Ishikawa (cell line): ENCODE measurements at regions not wholly inside any gene's neighbourhood (a gene's known extent, or its start where the extent isn't known, plus 50 kb on each side); places are given as distances from the start of the nearest gene placed in this dataset.

Source experiments
- CEBPB ChIP-seq: IDR thresholded peaks from 2 replicates; pipeline ENCODE4 v1.6.1; 2012
- CREB1 ChIP-seq: IDR thresholded peaks from 2 replicates; pipeline ENCODE4 v1.6.1; 2012; ENCODE audit warnings: low read depth
- EGR1 ChIP-seq: IDR thresholded peaks from 2 replicates; pipeline ENCODE4 v1.6.1; 2012
- EP300 ChIP-seq: IDR thresholded peaks from 2 replicates; pipeline ENCODE4 v1.6.1; 2012; ENCODE audit warnings: borderline replicate concordance
- FOXM1 ChIP-seq: IDR thresholded peaks from 2 replicates; pipeline ENCODE4 v1.6.1; 2012; ENCODE audit warnings: low read depth, borderline replicate concordance
- NFIC ChIP-seq: IDR thresholded peaks from 2 replicates; pipeline ENCODE4 v1.6.1; 2012
- RAD21 ChIP-seq: IDR thresholded peaks from 2 replicates; pipeline ENCODE4 v1.6.1; 2012; ENCODE audit warnings: low read depth
- TAF1 ChIP-seq: IDR thresholded peaks from 2 replicates; pipeline ENCODE4 v1.6.1; 2012; ENCODE audit warnings: low read depth, mild to moderate bottlenecking
- TCF12 ChIP-seq: IDR thresholded peaks from 2 replicates; pipeline ENCODE4 v1.6.1; 2012; ENCODE audit warnings: low read depth
- TEAD4 ChIP-seq: IDR thresholded peaks from 2 replicates; pipeline ENCODE4 v1.6.1; 2012
- YY1 ChIP-seq: IDR thresholded peaks from 2 replicates; pipeline ENCODE4 v1.6.1; 2012; ENCODE audit warnings: low read depth
- ZBTB7A ChIP-seq: IDR thresholded peaks from 2 replicates; pipeline ENCODE4 v1.6.1; 2012; ENCODE audit warnings: low read depth
- TF ChIP-seq, protein P1 (sequence below): IDR thresholded peaks from 2 replicates; pipeline ENCODE4 v1.6.1; 2012; ENCODE audit warnings: low read depth, mild to moderate bottlenecking
- TF ChIP-seq, protein P2 (sequence below): IDR thresholded peaks from 2 replicates; pipeline ENCODE4 v1.6.1; 2012
- TF ChIP-seq, protein P3 (sequence below): IDR thresholded peaks from 2 replicates; pipeline ENCODE4 v1.6.1; 2012

DNA sequence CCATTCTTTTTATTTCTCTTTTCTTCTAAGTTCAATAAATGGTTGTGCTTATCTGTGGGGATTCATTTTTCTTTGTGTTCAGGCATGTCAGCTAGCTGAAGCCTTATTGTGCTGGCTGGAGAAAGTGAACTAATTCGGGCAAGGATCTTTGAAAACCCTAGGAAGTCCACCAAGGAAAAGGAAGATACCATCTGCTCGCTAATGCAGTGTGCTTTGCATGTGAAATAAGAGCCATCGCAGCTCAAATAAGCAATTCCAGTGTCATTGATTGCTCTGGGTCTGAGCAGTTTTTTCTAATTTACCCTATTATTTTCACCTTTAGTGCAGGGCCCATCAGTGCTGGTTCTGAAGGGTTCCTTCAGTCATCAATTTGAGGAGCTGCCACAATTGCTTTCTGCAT, 309.4 kb upstream of the SOX4 start:
- no peak for TF ChIP-seq TCF12
- TF ChIP-seq FOXM1, result no peak
- no peak for TF ChIP-seq RAD21
- TF ChIP-seq CREB1, result no peak
- no peak for TF ChIP-seq CEBPB
- no peak for TF ChIP-seq YY1
- TF ChIP-seq ZBTB7A, result no peak
- TF ChIP-seq EP300, result no peak
- no peak for TF ChIP-seq NFIC
- no peak for TF ChIP-seq TEAD4
- TF ChIP-seq, protein P1, sequence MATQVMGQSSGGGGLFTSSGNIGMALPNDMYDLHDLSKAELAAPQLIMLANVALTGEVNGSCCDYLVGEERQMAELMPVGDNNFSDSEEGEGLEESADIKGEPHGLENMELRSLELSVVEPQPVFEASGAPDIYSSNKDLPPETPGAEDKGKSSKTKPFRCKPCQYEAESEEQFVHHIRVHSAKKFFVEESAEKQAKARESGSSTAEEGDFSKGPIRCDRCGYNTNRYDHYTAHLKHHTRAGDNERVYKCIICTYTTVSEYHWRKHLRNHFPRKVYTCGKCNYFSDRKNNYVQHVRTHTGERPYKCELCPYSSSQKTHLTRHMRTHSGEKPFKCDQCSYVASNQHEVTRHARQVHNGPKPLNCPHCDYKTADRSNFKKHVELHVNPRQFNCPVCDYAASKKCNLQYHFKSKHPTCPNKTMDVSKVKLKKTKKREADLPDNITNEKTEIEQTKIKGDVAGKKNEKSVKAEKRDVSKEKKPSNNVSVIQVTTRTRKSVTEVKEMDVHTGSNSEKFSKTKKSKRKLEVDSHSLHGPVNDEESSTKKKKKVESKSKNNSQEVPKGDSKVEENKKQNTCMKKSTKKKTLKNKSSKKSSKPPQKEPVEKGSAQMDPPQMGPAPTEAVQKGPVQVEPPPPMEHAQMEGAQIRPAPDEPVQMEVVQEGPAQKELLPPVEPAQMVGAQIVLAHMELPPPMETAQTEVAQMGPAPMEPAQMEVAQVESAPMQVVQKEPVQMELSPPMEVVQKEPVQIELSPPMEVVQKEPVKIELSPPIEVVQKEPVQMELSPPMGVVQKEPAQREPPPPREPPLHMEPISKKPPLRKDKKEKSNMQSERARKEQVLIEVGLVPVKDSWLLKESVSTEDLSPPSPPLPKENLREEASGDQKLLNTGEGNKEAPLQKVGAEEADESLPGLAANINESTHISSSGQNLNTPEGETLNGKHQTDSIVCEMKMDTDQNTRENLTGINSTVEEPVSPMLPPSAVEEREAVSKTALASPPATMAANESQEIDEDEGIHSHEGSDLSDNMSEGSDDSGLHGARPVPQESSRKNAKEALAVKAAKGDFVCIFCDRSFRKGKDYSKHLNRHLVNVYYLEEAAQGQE, result no peak
- TF ChIP-seq, protein P2, sequence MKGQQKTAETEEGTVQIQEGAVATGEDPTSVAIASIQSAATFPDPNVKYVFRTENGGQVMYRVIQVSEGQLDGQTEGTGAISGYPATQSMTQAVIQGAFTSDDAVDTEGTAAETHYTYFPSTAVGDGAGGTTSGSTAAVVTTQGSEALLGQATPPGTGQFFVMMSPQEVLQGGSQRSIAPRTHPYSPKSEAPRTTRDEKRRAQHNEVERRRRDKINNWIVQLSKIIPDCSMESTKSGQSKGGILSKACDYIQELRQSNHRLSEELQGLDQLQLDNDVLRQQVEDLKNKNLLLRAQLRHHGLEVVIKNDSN, result no peak
- TF ChIP-seq TAF1, result no peak
- TF ChIP-seq, protein P3, sequence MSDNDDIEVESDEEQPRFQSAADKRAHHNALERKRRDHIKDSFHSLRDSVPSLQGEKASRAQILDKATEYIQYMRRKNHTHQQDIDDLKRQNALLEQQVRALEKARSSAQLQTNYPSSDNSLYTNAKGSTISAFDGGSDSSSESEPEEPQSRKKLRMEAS, result no peak
- no peak for TF ChIP-seq EGR1

DNA sequence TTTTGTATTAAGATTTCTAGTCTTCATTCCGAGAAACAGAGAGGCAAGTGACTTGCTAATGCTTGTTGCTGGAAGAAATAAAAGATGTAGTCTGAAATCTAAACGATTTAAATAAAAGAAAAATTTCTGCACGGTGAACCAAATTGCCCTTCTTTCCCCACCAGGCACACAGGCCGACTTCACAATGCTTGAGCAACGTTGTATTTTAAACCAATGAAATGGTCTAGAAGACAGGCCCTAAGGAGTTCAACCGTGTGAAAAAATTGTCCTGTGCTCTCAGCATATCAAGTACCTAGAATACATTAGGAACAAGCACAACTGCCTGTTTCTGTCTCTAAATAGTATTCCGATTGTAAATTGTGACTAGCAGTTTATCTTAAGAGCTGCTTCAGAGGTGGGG, 308.8 kb upstream of the SOX4 start:
- TF ChIP-seq, protein P1, result no peak
- no peak for TF ChIP-seq FOXM1
- no peak for TF ChIP-seq CREB1
- TF ChIP-seq CEBPB, result no peak
- TF ChIP-seq TEAD4, result no peak

DNA sequence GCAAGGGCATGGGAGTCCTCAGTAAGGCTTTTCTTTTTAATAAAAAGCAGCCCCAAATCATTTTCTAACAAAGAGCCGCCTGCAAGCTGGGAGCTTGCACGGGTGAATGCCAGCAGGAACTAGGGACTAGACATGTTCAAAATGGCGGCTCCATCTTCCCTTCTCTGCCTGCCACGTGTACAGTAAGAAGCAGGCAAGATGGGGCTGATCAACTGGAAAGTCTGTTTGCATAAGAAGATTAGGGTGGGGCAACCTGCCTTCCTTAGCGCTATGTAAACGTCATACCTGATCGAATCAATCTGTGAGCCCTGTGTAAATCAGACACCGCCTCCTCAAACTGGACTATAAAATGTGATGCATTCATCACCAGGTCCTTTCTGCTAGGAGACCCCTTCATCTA, 299.4 kb upstream of the SOX4 start:
- TF ChIP-seq CREB1, result no peak
- TF ChIP-seq ZBTB7A, result no peak
- TF ChIP-seq, protein P2, result no peak
- TF ChIP-seq, protein P1, result no peak
- no peak for TF ChIP-seq RAD21
- TF ChIP-seq, protein P3, result no peak
- no peak for TF ChIP-seq NFIC
- TF ChIP-seq TEAD4, result no peak
- TF ChIP-seq EGR1, result no peak
- no peak for TF ChIP-seq TAF1
- no peak for TF ChIP-seq EP300
- no peak for TF ChIP-seq FOXM1
- no peak for TF ChIP-seq CEBPB
- no peak for TF ChIP-seq YY1
- no peak for TF ChIP-seq TCF12

DNA sequence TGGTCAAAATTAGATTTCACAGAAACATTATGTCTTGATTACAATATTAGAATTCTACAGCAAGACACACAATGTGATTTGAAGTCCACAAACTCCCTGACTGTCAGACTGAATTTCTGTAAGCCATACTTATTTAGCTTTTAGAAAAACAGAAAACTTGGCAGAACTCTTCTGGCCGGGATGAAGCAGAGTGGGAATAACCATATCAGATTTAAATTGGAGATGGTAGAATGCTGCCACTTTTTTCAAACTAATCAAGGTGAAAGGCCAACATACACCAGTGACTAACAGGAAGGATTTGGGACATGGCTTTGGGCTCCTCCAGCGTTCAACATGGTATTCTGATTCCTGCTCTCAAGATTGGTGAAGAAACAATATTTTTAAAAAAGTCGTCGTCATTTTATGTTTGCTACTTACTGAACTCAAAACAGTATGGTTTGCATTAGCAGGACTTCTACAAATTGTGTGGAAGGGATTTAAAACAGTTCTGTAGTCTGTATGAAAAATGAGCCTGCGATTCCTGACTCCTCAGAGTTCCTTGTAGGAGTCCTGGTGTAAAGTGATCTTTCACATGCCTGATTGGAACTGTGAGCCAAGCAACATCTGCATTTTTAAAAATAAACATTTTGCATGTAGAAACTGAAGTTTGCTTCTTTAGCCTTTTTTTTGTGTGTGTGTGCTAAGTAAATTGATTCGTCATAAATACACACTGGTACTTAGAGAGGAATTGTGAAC, 297.9 kb upstream of the SOX4 start:
- TF ChIP-seq, protein P3, result no peak
- no peak for TF ChIP-seq RAD21
- TF ChIP-seq, protein P1, result no peak
- no peak for TF ChIP-seq FOXM1
- no peak for TF ChIP-seq CEBPB
- TF ChIP-seq EP300, result no peak
- TF ChIP-seq YY1, result no peak
- TF ChIP-seq, protein P2, result no peak
- TF ChIP-seq ZBTB7A, result no peak
- TF ChIP-seq TCF12, result no peak
- TF ChIP-seq TEAD4, result no peak
- TF ChIP-seq NFIC, result no peak
- no peak for TF ChIP-seq TAF1
- TF ChIP-seq EGR1, result no peak
- TF ChIP-seq CREB1, result no peak
